ENCODE measurements at regions not wholly inside any gene's neighbourhood (a gene's known extent, or its start where the extent isn't known, plus 50 kb on each side); places are given as distances from the start of the nearest gene placed in this dataset.

DNA sequence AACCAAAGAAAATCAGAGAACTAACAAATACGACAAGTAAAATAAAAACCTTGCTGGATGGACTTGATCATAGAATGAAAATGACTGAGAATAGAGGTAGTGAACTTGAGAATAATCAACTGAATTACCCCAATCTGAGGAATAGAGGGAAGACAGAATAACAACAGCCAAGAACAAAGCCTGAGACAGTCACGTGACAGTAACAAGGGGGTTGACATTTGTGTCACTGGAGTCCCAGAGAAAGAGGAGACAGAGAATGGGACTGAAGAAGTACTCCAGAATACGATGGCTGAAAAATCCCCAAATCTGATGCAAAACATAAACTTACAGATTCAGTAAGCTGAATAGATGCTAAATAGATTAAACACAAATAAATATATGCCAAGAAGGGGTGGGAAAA, 248.5 kb upstream of the HDAC4 start:
- TF ChIP-seq, protein P1, sequence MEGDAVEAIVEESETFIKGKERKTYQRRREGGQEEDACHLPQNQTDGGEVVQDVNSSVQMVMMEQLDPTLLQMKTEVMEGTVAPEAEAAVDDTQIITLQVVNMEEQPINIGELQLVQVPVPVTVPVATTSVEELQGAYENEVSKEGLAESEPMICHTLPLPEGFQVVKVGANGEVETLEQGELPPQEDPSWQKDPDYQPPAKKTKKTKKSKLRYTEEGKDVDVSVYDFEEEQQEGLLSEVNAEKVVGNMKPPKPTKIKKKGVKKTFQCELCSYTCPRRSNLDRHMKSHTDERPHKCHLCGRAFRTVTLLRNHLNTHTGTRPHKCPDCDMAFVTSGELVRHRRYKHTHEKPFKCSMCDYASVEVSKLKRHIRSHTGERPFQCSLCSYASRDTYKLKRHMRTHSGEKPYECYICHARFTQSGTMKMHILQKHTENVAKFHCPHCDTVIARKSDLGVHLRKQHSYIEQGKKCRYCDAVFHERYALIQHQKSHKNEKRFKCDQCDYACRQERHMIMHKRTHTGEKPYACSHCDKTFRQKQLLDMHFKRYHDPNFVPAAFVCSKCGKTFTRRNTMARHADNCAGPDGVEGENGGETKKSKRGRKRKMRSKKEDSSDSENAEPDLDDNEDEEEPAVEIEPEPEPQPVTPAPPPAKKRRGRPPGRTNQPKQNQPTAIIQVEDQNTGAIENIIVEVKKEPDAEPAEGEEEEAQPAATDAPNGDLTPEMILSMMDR (IDR thresholded peaks at IDR 0.05) = no peak
- no peak for TF ChIP-seq POLR2A (IDR thresholded peaks at IDR 0.05)

Data from testis (tissue), 2 donors.